AG08396 (cell line): ENCODE measurements at regions not wholly inside any gene's neighbourhood (a gene's known extent, or its start where the extent isn't known, plus 50 kb on each side); places are given as distances from the start of the nearest gene placed in this dataset.

Experiments used
- DNase-seq: peaks from one replicate; pipeline ENCODE4 v3.0.0; 2012; ENCODE audit warnings: low spot score, mixed read lengths

DNA sequence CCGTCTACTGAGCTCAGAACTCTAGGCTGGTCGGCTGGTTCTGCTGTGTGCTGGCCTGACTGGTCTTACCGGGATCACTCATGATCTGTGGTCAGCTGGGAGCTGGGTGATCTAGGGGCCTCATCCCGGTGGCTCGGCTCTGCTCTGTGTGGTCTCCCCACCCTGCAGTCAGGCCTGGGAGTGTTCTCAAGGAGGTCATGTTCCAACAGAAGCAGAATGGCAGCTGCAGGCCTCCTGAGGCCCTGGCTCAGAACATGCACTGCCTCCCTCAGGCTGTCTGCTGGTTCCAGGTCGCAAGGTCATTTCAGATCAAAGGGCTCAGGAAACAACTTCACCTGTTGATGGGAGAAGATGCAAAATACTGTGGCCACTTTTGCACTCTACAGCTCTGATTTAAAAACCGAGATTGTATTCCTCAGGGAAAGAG lies 81.1 kb upstream of the RFX8 start:
- no peak for DNase-seq

DNA sequence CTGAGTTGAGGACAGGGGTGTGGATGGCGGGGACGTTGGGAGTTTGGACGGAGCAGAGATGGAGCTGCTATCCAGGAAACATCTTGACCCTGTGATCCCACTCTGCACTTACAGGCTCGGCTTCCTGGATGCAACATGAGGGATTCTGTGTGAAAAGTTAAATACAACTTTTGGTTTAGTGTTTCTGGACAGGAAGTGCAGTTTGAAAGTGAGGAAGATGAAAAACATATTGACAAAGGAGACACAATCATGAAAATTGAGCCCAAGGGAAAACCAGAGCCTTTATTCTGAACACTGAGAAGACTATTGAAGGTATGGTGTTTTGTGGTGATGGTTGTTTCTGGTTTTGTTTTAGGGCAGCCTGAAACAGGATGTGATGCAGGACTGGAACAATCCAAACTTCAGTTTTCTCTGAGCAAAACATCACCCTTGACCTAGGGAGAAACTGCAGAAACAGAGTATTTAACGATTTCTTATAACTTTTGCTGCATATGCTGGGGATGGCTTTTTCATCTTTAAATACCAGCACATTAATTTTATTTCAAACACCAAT lies 76.5 kb upstream of the RFX8 start:
- no peak for DNase-seq

DNA sequence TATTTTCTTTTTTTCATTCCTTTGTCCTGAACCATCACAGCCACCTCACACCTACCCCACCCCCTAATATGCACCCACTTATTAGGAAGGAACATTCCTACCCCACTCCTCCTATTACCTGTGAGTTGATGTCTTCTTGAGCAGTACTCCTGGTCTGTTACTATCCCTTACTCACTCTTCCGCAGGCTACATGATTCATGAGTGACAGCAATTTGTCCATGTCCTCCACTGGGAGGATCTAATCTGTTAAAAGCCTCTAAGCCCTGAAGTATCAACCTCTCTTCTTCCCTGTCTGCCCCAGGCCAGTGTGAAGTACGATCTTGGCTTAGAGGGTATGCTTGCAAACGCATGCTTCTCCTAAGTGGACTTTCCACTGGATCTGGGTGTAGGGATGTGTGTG lies 75.6 kb upstream of the RFX8 start:
- DNase-seq: no peak

DNA sequence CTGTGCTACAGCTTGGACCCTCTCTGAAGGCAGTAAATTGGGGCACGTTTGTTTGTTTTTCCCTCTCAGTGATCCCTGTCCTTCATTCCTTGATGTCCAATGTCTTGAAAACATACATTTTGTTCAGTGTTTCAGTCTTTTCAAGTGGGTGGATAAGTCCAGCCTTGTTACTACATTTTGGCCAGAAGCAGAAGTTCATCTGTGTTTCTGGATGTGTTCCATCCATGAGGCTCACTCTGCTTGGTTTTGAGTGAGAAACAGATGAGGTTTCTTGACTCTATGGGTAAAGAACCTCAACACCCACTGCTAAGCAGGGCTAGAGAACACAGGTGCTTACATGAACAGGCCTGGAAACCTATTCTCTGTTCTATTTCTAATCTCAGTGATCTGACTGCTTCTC lies 74.5 kb upstream of the RFX8 start:
- no peak for DNase-seq

DNA sequence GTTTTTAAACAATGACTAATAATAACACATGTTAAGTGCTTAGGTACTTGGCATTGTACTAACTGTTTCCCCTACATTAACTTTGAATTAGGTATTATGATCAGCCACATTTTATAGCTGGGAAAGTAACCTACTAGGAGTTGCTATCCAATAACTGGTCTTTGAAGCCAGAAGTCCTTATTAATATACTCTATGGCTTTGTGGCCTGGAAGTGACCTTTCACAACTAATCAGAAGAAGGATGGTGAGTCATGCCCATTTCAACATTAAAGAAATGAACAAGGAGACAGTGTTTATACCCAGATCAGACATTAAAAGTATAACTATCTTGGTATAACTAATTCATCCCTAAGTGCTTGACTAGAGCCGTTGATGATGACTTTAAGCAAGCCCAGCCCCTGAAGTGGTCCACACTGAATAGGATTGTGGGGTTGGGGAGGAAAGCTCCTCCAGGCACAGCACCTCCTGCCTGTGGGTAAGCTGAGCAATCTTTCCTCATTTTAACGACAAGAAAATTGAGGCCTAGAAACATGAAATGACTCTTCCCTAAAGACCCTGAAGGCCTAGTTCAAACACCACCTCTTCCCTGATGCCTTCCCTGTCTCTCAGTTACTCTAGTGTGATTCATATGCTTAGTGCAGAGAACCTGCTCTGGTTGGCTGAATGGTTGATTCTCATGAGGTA lies 71.6 kb upstream of the RFX8 start:
- DNase-seq: no peak

DNA sequence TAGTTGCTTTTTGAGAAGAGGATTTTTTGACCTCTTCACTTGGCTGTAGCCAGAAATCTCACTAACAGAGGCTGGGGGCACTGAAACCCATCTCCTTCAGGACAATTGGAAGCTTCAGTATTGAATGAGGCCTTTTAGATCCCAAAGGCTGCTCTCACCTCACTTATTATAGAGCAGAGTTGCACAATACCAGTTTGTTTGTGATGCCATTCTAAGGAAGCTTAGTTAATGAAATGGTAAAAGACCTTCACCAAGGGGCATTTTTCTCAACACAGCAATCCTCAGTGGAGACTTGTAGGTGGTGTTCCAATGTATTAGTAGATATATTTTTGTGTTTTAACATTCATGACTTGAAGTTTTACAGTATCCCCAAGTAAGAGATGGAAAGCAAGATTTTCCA lies 71.0 kb upstream of the RFX8 start:
- DNase-seq: no peak

DNA sequence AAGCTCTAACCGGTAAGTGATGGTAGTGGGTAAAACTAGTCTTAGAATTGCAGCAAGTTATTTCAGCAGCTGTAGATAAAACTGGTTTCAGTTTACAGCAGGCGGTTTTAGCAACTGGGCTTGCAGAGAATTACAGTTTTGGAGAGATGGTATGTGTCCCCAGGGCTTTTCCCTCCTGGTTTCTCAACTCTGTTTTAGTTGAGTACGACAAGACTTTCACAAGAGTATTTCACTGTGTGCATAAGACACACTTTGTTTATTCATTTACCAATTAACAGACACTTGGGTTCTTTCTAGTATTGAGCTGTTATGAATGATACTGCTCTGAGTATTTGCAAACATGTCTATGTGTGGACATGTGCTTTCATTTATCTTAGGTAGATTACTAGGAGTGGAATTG lies 65.6 kb upstream of the RFX8 start:
- no peak for DNase-seq

DNA sequence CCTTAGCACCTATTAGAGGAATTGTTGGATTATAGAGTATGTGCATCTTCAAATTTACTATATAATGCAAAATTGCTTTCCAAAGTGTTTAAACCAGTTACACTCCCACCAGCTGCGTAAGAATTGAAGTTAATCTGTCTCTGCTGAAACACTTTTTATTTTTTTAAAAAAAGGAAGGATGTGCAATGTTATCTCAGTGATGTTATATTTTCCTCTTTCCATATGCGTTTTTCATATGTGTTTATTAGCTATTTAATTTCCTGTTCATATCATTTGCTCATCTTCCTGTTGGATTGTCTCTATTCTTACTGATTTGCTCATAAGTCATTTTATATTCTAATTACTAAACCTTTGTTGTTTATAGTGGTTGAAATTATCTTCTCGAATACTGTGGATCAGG lies 63.2 kb upstream of the RFX8 start:
- DNase-seq: no peak

DNA sequence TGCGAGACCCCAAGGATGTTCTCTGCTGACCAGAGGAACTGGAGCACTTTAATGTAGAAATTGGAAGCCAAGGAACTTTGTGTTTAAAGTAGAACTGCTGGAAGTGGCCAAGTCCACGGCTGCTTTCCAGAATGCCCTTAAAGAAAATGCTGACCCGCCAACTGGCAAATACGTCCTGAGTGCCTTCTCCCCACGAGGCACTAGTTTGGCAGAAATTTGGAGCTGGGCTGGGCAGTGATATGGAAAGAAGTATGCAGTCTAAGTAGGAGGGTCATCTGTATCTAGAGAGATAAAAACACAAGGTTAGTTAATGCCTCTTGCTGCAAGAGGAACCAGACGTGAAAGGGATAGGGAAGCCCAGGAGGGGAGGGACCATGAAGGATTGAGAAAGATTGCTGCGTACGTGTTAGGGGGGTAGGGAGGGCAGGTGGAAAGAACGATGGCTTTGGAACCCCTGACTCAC lies 59.3 kb upstream of the RFX8 start:
- DNase-seq: no peak

DNA sequence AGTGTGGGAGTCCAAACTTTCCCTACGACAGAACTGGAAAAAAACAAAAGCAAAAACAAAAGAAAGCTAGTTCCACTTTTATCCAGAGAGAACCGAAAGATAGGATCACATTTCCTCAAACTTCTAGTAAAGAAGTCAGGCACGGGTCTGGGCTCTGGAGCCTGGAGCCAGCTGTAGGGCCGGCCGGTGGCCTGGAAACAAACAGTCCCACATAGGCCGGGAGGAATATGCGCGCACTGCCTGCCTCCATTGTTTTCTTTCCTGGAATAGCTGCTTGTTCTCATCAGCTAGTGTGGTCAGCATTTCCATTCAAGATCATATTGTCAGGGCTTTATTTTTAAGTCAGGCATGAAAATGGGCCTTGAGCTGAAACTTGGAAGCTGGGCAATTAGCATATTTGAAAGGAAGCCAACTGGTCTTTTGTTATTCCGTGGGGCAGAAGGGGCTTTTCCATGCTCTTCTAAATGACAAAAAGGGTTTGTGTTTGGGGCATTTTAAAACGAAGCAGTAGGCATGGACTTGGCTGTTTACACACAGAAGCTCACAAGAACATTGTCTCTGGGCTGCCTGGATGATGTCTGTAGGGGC lies 58.7 kb upstream of the RFX8 start:
- no peak for DNase-seq

DNA sequence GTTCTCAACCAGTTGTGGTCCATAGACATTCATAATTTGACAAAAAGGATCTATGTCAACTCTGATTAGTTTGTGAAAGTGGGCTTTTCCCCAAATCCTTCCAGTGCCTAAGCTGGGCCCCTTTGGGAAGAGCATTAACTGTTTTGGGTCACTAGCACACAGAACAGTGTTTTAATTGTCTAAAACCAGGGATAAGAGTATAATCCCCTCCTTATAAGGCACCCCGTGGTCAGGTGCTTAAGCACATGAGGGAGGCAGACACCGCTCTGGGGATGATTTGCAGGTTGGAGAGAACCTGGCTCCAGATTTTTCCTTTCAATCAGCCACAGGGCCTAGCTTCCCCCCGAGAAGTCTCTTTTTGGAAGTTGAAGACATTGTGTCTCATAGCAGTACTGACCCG lies 53.6 kb upstream of the RFX8 start:
- DNase-seq: no peak

DNA sequence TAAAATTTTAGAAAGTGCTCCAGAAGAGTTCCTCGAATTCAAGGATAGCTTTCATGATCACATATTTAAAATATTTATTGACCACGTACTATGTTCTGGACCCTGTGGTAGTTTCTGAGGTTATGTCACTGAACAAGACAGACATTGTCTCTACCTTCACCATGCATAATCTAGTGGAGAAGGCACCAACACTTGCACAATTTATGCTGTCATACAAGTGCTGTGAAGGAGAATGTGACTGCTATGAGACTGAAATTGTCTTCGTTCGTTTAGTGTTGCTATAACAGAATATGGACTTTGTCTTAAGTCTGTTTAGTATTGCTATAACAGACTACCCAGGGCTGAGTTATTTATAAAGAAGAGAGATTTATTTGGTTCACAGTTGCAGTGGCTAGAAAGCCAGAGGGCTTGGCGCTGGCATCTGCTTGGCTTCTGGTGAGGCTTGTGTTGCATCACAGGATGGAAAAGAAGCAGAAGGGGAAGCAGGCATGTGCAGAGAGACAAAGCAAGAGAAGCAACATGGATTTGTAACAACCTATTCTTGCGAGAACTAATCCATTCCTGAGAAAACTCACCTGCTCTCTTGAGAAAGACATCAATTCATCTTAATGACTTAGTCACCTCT lies 50.0 kb upstream of the RFX8 start:
- no peak for DNase-seq
